ENCODE measurements at regions not wholly inside any gene's neighbourhood (a gene's known extent, or its start where the extent isn't known, plus 50 kb on each side); places are given as distances from the start of the nearest gene placed in this dataset.

DNA sequence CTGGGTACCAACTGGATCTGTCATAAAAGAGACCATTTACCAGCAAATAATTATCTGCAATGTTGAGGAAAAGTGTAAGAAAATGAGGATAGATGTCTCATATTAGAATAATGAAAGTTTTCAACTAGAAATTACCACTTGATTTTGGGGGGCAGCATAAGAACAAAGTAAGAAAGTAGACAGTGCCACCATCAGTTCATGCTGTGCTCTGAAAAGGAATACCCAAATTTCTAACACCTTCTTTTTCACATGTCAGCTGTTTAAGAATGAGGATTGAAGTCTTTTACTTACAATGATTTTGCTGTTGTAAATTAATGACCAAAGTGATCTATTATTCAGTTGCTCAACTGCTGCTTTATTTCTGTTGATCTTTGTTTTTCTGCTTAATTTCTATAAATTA lies 578.3 kb downstream of the ETV1 start:
- Mint-ChIP-seq H3K36me3 (ENCODE audit: low read depth) (no peaks in the 10 kb centered on the region), H3K4me1 (ENCODE audit: low read depth) (no peaks in the 10 kb centered on the region)
- no peak for DNase-seq

GRCh38 chr7:13411636-13412035 lies 577.8 kb downstream of the ETV1 start:
- no peak overlapping the region for H3K4me3 Mint-ChIP-seq
- no peaks in the 10 kb centered on the region for H3K27me3 Mint-ChIP-seq
- no peaks in the 10 kb centered on the region for H3K4me1 Mint-ChIP-seq (ENCODE audit: low read depth)
- no peak overlapping the region for H3K27ac Mint-ChIP-seq
- no peaks in the 10 kb centered on the region for H3K9me3 Mint-ChIP-seq
- DNase-seq, result no peak
- H3K36me3 Mint-ChIP-seq (ENCODE audit: low read depth), result no peaks in the 10 kb centered on the region

More for the DNA sequence above, 578.3 kb downstream of the ETV1 start:
- Mint-ChIP-seq H3K4me3 (no peak overlapping the region), H3K27ac (no peak overlapping the region), H3K9me3 (no peaks in the 10 kb centered on the region), H3K27me3 (no peaks in the 10 kb centered on the region)

DNA sequence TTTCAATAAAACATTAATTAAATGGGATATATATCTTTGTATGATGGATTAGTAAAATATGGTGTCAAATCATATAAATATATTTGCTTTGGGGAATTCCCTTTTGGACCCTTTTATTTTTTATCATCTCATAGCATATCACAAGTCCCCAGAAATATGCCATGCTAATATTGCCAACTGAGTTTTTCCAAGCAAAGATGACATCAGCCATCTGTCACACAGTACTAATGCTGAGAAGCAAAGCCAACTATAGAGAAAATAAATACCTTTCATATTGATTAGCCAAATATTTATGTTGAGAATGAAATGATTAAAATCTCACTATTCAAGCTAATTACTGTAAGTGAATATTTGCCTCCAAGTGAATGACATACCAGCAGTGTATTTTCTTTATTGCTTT lies 575.3 kb downstream of the ETV1 start:
- H3K4me1 Mint-ChIP-seq (ENCODE audit: low read depth), result no peaks in the 10 kb centered on the region
- no peaks in the 10 kb centered on the region for H3K36me3 Mint-ChIP-seq (ENCODE audit: low read depth)
- peaks cover 2% of the 10 kb centered on the region for H3K9me3 Mint-ChIP-seq
- H3K27ac Mint-ChIP-seq, result no peak overlapping the region
- no peak overlapping the region for H3K4me3 Mint-ChIP-seq
- no peaks in the 10 kb centered on the region for H3K27me3 Mint-ChIP-seq
- no peak for DNase-seq

DNA sequence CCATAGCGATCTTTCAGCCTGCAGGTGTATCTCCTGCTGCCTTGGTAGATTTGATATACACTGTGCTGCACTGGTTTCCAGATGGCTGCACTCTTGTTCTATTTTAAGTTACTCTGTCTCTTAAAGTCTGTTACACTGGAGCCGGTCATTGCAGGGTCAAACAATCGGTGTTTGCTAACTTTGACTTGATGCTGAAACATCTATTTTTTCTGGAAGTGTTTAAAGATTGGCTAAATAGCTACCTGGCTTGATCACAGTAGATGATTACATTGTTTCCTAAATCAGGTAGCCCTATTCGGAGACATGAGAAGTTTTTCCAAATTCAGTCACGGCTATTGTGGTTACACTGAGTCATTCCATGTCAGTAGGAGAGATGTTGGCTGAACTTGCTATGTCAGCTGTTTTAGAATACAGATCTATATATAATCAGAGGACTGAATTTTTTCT lies 574.8 kb downstream of the ETV1 start:
- no peak overlapping the region for H3K27ac Mint-ChIP-seq
- no peaks in the 10 kb centered on the region for H3K36me3 Mint-ChIP-seq (ENCODE audit: low read depth)
- H3K9me3 Mint-ChIP-seq, result peaks cover 2% of the 10 kb centered on the region
- no peaks in the 10 kb centered on the region for H3K27me3 Mint-ChIP-seq
- DNase-seq, result no peak
- H3K4me1 Mint-ChIP-seq (ENCODE audit: low read depth), result no peaks in the 10 kb centered on the region
- no peak overlapping the region for H3K4me3 Mint-ChIP-seq

- Mint-ChIP-seq H3K4me1 (ENCODE audit: low read depth) (no peaks in the 10 kb centered on the region), H3K27ac (no peak overlapping the region), H3K27me3 (no peaks in the 10 kb centered on the region), H3K4me3 (no peak overlapping the region), H3K9me3 (peaks cover 4% of the 10 kb centered on the region), H3K36me3 (ENCODE audit: low read depth) (no peaks in the 10 kb centered on the region)
- no peak for DNase-seq
These were observed 573.4 kb downstream of the ETV1 start for GRCh38 chr7:13416071-13416470.

DNA sequence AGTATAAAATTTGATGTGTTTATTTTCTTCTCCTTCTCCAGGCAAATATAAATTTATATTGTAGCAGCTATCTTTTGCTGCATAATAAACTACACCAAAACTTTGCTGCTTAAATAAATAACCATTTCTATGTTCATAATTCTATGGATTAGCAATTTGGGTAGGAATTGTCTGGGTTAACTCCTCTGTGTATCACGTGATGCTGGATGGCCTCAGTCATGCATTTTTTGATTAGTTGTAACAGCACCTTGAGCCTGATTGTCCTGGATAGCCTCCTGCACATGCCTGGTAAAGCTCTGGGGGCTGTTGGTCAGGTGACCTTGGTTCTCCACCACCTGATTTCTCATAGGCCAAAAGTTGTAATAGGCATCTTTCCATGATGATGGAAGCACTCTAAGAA lies 572.9 kb downstream of the ETV1 start:
- Mint-ChIP-seq H3K4me1 (ENCODE audit: low read depth) (no peaks in the 10 kb centered on the region), H3K36me3 (ENCODE audit: low read depth) (no peaks in the 10 kb centered on the region), H3K9me3 (peaks cover 5% of the 10 kb centered on the region), H3K27ac (no peak overlapping the region), H3K27me3 (no peaks in the 10 kb centered on the region), H3K4me3 (no peak overlapping the region)
- no peak for DNase-seq

- Mint-ChIP-seq H3K9me3 (peaks cover 5% of the 10 kb centered on the region), H3K4me1 (ENCODE audit: low read depth) (no peaks in the 10 kb centered on the region), H3K27ac (no peak overlapping the region), H3K27me3 (no peaks in the 10 kb centered on the region), H3K36me3 (ENCODE audit: low read depth) (no peaks in the 10 kb centered on the region), H3K4me3 (no peak overlapping the region)
- no peak for DNase-seq
These were observed 568.7 kb downstream of the ETV1 start for GRCh38 chr7:13420726-13421125.

DNA sequence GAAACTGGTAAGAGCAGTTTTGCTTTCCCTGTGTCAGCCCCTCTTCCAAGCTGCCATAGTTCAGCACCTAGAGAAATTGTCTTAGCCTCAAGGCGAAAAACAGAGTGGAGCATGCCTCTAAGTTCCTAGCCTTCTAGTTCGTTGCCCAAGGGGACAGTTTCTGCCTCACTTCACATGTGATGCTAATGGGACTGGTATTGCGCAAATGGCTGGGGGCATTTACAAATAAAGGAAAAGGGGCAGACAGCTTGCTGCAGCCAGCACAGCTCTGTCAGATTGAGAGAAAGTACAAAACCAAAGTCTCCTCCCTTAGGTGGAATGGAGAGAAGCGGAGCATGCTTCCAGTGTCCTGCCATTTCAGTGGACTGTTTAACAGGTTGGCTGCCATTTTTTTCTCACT lies 567.7 kb downstream of the ETV1 start:
- no peak overlapping the region for H3K27ac Mint-ChIP-seq
- no peak for DNase-seq
- H3K4me1 Mint-ChIP-seq (ENCODE audit: low read depth), result no peaks in the 10 kb centered on the region
- H3K36me3 Mint-ChIP-seq (ENCODE audit: low read depth), result no peaks in the 10 kb centered on the region
- no peak overlapping the region for H3K4me3 Mint-ChIP-seq
- H3K9me3 Mint-ChIP-seq, result peaks cover 5% of the 10 kb centered on the region
- no peaks in the 10 kb centered on the region for H3K27me3 Mint-ChIP-seq

GRCh38 chr7:13433946-13434345 lies 555.5 kb downstream of the ETV1 start:
- H3K27me3 Mint-ChIP-seq, result no peaks in the 10 kb centered on the region
- no peak overlapping the region for H3K27ac Mint-ChIP-seq
- DNase-seq, result no peak
- H3K36me3 Mint-ChIP-seq (ENCODE audit: low read depth), result no peaks in the 10 kb centered on the region
- H3K9me3 Mint-ChIP-seq, result no peaks in the 10 kb centered on the region
- no peaks in the 10 kb centered on the region for H3K4me1 Mint-ChIP-seq (ENCODE audit: low read depth)
- no peak overlapping the region for H3K4me3 Mint-ChIP-seq

DNA sequence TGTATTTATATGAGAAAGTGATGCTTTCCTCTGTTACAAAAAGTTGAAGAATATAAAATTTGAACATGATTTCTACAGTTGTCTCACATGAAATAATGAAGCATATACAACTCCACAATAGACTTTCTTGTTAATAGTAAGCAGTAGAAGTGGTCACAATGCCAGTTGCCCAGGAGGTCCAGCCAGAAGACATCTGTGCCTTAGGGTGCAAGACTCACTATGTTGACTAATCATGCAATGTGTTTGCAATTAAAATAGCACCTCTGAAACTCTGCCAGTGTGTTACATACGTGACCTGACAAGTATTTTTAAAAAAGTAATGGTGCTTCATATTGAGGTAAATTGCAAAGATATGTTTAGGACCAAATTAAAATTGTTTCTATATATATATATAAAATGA lies 547.2 kb downstream of the ETV1 start:
- Mint-ChIP-seq H3K36me3 (ENCODE audit: low read depth) (no peaks in the 10 kb centered on the region), H3K27ac (no peak overlapping the region)
- no peak for DNase-seq

DNA sequence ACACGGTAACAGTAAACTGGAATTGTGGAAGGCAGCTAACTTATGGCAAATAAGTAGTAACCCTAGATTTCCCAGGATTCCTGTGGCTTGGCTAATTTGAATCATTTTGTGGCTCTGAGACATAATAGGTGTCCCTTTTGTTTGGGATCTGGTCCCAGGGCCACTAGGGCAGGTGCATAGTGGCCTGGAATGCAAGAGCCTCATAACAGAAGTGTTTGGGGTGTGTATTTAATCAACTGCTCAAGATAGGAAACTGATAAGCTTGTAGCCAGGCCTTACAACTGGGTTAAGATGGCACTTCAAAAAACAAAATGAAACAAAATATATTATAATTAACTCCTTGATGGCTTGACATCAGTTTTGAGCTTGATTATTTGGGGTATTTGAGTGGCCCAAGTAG lies 541.8 kb downstream of the ETV1 start:
- no peaks in the 10 kb centered on the region for H3K27me3 Mint-ChIP-seq
- DNase-seq, result no peak
- H3K4me1 Mint-ChIP-seq (ENCODE audit: low read depth), result no peaks in the 10 kb centered on the region
- no peak overlapping the region for H3K4me3 Mint-ChIP-seq
- no peaks in the 10 kb centered on the region for H3K36me3 Mint-ChIP-seq (ENCODE audit: low read depth)
- H3K9me3 Mint-ChIP-seq, result peaks cover 3% of the 10 kb centered on the region
- no peak overlapping the region for H3K27ac Mint-ChIP-seq

More for the DNA sequence above, 547.2 kb downstream of the ETV1 start:
- H3K4me1 Mint-ChIP-seq (ENCODE audit: low read depth), result no peaks in the 10 kb centered on the region
- H3K9me3 Mint-ChIP-seq, result no peaks in the 10 kb centered on the region
- no peak overlapping the region for H3K4me3 Mint-ChIP-seq
- H3K27me3 Mint-ChIP-seq, result no peaks in the 10 kb centered on the region

DNA sequence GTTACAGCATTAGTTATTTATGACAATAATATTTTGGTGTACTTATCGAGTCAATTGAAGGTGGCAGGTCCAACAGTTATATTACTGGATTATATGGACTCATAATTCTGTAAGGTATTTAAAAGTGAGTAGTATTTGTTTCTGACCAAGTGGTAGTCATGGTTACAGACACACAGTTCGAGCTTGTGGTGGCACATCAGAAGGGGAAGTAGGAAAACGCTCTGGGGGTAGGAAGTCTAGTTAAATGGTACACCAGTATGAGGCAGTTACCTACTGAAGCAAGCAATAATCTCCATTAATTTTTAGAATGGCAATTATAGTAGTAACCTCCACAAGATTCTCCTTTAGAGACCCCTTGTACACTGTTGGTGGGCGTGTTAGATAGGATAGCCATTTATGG lies 541.2 kb downstream of the ETV1 start:
- Mint-ChIP-seq H3K4me3 (no peak overlapping the region), H3K4me1 (ENCODE audit: low read depth) (no peaks in the 10 kb centered on the region), H3K36me3 (ENCODE audit: low read depth) (no peaks in the 10 kb centered on the region), H3K9me3 (peaks cover 3% of the 10 kb centered on the region), H3K27ac (no peak overlapping the region), H3K27me3 (no peaks in the 10 kb centered on the region)
- DNase-seq, result no peak

GRCh38 chr7:13449460-13449859 lies 540.0 kb downstream of the ETV1 start:
- no peaks in the 10 kb centered on the region for H3K27me3 Mint-ChIP-seq
- no peak for DNase-seq
- no peaks in the 10 kb centered on the region for H3K36me3 Mint-ChIP-seq (ENCODE audit: low read depth)
- no peaks in the 10 kb centered on the region for H3K4me1 Mint-ChIP-seq (ENCODE audit: low read depth)
- no peak overlapping the region for H3K27ac Mint-ChIP-seq
- peaks cover 3% of the 10 kb centered on the region for H3K9me3 Mint-ChIP-seq
- H3K4me3 Mint-ChIP-seq, result no peak overlapping the region

- Mint-ChIP-seq H3K36me3 (ENCODE audit: low read depth) (no peaks in the 10 kb centered on the region), H3K27me3 (no peaks in the 10 kb centered on the region), H3K4me3 (no peak overlapping the region), H3K9me3 (peaks cover 3% of the 10 kb centered on the region), H3K4me1 (ENCODE audit: low read depth) (no peaks in the 10 kb centered on the region), H3K27ac (no peak overlapping the region)
- DNase-seq, result no peak
These were observed 534.4 kb downstream of the ETV1 start for GRCh38 chr7:13454916-13455592.

- no peak for DNase-seq
- no peaks in the 10 kb centered on the region for H3K36me3 Mint-ChIP-seq (ENCODE audit: low read depth)
- no peaks in the 10 kb centered on the region for H3K4me1 Mint-ChIP-seq (ENCODE audit: low read depth)
- H3K9me3 Mint-ChIP-seq, result no peaks in the 10 kb centered on the region
- no peak overlapping the region for H3K4me3 Mint-ChIP-seq
- no peak overlapping the region for H3K27ac Mint-ChIP-seq
- H3K27me3 Mint-ChIP-seq, result no peaks in the 10 kb centered on the region
These were observed 531.7 kb downstream of the ETV1 start for GRCh38 chr7:13457790-13458189.

All from activated T-cell treated with anti-CD3 and anti-CD28 coated beads, Interleukin-2, amount 50 U/mL, for 24 hours (primary cell).